Upper lobe of left lung (tissue), 4 donors: ENCODE measurements at regions not wholly inside any gene's neighbourhood (a gene's known extent, or its start where the extent isn't known, plus 50 kb on each side); places are given as distances from the start of the nearest gene placed in this dataset.

Source experiments
- EP300 ChIP-seq, 4 donors: sonication (generic); formaldehyde crosslinking; IDR thresholded peaks; one replicate each; pipeline ENCODE4 v1.5.1; 2017; ENCODE audit warnings: antibody characterized with exemption in 4 of 4, control low read depth in 2 of 4
- POLR2A ChIP-seq, 4 donors: fragments of 450-650 bp; IDR thresholded peaks; one replicate each; pipeline ENCODE4 v1.5.1; 2016 to 2017; ENCODE audit warnings: antibody characterized with exemption in 4 of 4, mild to moderate bottlenecking in 2 of 4
- POLR2AphosphoS5 ChIP-seq, 2 donors: sonication (generic); formaldehyde crosslinking; IDR thresholded peaks; one replicate each; pipeline ENCODE4 v1.5.1; 2017; ENCODE audit warnings: antibody characterized with exemption in 2 of 2
- TF ChIP-seq, protein P1 (sequence below), 6 experiments: fragments of 450-650 bp in 4 of 6; fragments of 200-600 bp in 2 of 6; sonication (generic) in 2 of 6; IDR thresholded peaks; one replicate each; pipeline ENCODE4 v1.5.1; 2016 to 2019; ENCODE audit warnings: antibody characterized with exemption in 6 of 6

DNA sequence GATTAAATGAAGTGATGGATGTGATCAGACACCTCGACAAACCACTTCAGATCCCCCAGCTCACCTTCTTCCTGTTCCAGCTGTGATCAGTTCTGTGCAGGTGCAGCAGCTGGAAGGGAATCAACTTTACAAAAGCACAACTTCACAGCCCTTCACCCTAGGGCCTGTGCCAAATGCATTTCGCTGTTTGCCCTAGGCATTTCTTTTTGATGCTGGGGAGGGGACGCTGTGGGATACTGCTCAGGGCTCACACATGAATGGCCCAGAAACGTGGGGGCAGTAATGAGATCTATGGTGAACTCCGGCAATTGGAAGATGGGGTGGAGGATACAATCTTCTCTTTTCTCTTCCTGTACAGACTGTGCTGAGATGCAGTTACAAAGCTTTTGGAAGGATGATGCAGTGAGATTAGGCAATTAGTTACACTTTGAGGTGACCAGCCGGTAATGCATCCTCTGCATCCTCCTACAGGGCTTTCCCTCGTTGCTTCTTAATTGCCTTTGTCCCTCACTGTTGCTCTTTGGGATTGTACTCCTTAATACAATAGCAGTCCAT is 215.1 kb upstream of the PITX2 start:
- TF ChIP-seq EP300 (IDR thresholded peaks at IDR 0.05) (no peak), POLR2A (IDR thresholded peaks at IDR 0.05) (no peak), POLR2AphosphoS5 (IDR thresholded peaks at IDR 0.05) (no peak)
- TF ChIP-seq, protein P1, sequence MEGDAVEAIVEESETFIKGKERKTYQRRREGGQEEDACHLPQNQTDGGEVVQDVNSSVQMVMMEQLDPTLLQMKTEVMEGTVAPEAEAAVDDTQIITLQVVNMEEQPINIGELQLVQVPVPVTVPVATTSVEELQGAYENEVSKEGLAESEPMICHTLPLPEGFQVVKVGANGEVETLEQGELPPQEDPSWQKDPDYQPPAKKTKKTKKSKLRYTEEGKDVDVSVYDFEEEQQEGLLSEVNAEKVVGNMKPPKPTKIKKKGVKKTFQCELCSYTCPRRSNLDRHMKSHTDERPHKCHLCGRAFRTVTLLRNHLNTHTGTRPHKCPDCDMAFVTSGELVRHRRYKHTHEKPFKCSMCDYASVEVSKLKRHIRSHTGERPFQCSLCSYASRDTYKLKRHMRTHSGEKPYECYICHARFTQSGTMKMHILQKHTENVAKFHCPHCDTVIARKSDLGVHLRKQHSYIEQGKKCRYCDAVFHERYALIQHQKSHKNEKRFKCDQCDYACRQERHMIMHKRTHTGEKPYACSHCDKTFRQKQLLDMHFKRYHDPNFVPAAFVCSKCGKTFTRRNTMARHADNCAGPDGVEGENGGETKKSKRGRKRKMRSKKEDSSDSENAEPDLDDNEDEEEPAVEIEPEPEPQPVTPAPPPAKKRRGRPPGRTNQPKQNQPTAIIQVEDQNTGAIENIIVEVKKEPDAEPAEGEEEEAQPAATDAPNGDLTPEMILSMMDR (IDR thresholded peaks at IDR 0.05), result no peak
